C4-2B (cell line): ENCODE measurements at regions not wholly inside any gene's neighbourhood (a gene's known extent, or its start where the extent isn't known, plus 50 kb on each side); places are given as distances from the start of the nearest gene placed in this dataset.

Source experiments
- ZFX ChIP-seq: fragments of 450-650 bp; IDR thresholded peaks from 2 replicates; pipeline ENCODE4 v1.6.1; 2017
- TF ChIP-seq, protein P1 (sequence below): fragments of 450-650 bp; conservative IDR thresholded peaks from 2 replicates; pipeline ENCODE4 v1.5.1; 2017; ENCODE audit warnings: mild to moderate bottlenecking

DNA sequence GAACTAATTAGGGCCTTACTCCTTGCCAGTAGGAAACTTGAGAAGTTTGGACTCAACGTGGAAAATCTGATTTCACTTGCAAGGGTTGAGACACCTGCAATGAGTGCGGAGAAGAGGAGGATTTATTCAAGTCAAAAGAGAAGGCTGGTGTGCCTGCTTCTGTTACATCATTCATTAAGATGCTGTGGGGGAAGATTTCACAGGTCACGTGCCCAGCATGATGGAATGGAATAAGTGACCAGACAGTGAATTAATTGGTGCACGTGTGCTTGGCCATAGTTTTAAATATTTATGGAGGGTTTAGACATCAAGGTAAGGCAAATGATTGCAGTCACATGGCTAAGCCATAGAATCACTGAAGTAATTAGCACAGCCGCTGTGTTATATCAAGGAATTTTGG, 155.0 kb downstream of the C7orf25 start:
- TF ChIP-seq, protein P1, sequence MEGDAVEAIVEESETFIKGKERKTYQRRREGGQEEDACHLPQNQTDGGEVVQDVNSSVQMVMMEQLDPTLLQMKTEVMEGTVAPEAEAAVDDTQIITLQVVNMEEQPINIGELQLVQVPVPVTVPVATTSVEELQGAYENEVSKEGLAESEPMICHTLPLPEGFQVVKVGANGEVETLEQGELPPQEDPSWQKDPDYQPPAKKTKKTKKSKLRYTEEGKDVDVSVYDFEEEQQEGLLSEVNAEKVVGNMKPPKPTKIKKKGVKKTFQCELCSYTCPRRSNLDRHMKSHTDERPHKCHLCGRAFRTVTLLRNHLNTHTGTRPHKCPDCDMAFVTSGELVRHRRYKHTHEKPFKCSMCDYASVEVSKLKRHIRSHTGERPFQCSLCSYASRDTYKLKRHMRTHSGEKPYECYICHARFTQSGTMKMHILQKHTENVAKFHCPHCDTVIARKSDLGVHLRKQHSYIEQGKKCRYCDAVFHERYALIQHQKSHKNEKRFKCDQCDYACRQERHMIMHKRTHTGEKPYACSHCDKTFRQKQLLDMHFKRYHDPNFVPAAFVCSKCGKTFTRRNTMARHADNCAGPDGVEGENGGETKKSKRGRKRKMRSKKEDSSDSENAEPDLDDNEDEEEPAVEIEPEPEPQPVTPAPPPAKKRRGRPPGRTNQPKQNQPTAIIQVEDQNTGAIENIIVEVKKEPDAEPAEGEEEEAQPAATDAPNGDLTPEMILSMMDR, result no peak
- no peak for TF ChIP-seq ZFX
